ENCODE measurements at regions not wholly inside any gene's neighbourhood (a gene's known extent, or its start where the extent isn't known, plus 50 kb on each side); places are given as distances from the start of the nearest gene placed in this dataset.

- TF ChIP-seq CTCF (IDR thresholded peaks at IDR 0.05; ENCODE audit: low read depth, low read length, missing control alignments): no peak
These were observed 138.2 kb downstream of the BBOX1 start for GRCh38 chr11:27178859-27179258.

More at GRCh38 chr11:27178859-27179258, 138.2 kb downstream of the BBOX1 start:
- no peak for DNase-seq (ENCODE audit: extremely low read depth, low read depth)
- H3K4me3 ChIP-seq (replicated peaks; ENCODE audit: low read depth, low read length): no peak overlapping the region
